ENCODE measurements at regions not wholly inside any gene's neighbourhood (a gene's known extent, or its start where the extent isn't known, plus 50 kb on each side); places are given as distances from the start of the nearest gene placed in this dataset.

- DNase-seq (ENCODE audit: low read depth in 4 of 4, low spot score in 3 of 4) = no peak
These were observed 55.2 kb downstream of the TTC32 start for GRCh38 chr2:19846567-19846966.

DNA sequence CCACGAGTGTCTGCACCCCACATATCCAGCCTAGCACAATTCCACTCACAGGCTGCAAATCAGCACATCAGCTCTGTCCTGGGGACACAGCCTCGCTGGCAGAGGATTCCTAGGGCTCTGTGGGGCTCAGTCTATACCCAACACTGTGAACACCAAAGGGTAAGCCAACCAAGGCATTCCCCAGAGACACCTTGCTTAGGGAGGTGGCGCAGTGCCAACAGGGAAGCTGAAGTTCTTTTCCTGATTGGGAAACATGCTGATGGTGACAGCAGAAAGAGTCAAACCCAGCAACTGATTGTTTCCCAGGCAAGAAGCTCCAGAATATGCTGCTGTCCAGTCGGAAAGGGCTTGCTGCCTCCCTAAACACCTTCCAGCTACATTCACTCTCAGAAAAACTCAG is 55.8 kb downstream of the TTC32 start:
- DNase-seq (ENCODE audit: low read depth in 4 of 4, low spot score in 3 of 4) = no peak

DNA sequence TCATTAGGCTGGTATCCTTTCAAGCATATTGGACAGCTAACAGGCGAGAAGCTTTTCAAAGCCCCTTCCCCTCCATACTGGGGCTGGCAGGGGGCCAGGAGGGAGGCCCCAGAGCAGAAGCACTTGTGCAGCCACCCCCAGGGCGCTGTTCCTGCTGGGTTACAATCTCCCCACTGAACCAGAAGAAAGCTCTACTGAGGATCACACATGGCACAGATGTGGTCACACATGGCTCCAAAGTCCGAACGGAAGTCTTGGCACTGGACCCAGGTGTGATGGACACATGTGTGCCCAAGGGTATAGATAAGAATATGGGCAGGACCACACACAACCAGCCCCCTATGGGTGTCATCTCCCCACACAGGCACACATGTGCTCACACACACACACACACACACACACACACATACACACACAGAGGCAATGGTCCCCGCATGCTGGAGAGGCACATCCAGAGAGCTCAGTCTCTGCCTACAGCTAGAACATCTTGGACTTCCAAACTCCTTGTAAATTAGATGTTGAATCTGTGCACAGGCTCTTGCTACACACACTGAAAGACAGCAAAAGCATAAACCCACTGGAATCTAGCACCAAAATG is 56.4 kb downstream of the TTC32 start:
- no peak for DNase-seq (ENCODE audit: low read depth in 4 of 4, low spot score in 3 of 4)

DNA sequence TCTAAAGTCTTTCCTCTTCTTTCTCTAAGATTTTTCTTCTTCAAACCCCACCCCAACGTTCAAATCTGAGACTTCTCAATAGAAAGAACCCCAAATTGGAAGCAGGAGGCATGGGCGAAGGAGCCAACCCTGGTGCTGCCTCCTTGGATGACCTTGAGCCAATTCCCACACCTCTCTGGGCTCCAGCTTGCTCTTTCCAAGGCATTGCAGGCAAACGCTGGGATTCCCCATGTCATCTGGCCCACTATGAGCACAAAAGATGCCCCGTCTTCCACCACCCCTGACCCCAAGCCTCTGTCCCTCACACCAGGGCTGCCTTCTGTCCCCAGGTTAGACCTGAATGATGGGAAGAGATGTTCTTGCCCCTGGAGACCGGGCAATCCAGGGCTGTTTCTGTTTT is 57.0 kb downstream of the TTC32 start:
- DNase-seq (ENCODE audit: low read depth in 4 of 4, low spot score in 3 of 4) = no peak

DNA sequence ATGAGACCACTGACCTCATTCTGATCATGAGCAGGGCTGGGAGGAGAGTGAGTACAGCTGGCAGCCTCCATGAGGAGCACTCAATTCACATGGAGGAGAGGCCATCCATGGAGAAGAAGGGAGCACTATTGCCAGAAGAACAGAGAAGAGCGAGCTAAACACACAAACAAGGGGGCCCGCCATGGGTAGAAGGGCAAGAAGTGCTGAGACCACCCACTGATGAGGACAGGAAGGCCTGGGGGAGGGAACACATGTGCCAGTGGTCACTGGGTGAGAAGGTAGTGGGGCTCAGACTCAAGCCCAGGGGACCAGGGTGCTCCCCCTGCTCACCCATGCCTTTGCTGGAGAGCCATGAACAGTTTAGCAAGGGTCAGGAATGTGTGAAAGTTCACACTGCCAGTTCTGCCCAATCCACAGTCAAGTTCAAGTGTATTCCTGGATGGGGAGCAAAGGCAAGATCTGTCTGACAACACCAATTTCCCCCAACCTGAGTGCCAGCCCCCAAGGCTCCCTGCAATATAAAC is 57.7 kb downstream of the TTC32 start:
- DNase-seq (ENCODE audit: low read depth in 4 of 4, low spot score in 3 of 4) = no peak

DNA sequence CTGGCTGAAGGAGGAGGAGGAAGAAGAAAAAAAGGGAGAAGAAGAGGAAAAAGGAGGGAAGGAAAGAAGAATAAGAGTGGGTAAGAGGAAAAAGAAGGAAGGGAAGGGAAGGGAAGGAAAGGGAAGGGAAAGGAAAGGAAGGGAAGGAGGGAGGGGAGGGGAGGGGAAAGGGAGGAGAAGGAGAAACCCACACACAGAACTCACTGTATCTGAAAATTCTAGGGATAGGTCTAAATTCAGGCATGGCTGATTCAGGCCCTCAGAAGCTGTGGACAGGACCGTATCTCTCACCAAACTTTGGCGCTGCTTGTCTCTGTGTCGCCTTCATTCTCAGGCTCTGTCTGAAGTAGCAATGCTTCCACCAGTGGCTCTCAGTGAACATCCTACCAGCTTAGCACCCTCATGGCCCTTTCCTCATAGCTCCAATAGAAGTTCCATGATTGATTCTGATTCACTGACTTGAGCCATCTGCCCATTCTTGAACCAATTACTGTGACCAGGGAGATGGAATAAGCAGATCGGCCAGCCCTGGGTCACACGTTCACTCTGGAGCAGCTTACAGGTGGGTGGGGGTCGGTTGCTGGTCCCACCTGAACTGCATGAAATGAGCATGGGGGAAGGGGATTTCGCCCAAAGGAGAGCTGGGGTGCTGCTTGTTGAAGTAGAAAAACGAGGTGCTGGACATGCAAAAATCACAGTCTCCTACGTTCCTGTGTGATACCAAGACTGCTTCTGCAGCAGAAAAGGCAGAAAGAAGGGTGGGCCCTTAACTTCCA is 59.7 kb downstream of the TTC32 start:
- no peak for DNase-seq (ENCODE audit: low read depth in 4 of 4, low spot score in 3 of 4)

DNA sequence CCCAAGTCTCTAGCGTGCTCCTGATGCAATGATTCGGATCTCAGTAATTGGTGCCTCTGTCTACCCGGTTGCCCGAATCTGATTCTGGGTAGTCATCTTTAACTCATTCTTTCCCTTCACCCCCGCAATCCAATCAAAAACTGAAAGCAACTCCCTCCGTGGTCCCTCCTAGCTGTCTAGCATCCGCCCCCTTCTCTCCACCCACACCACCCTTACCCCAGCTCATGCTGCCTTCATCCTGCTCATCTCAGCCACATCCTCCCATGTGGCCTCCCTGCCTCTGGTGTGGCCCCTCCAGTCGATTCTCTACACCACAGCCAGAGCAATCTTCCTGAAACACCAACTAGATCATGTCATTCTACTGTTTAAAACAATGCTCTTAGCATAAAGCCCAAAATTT is 62.3 kb downstream of the TTC32 start:
- no peak for DNase-seq (ENCODE audit: low read depth in 4 of 4, low spot score in 3 of 4)

- DNase-seq (ENCODE audit: low read depth in 4 of 4, low spot score in 3 of 4) = no peak
These were observed 63.2 kb downstream of the TTC32 start for GRCh38 chr2:19838616-19839015.

GRCh38 chr2:19837235-19837766 is 64.5 kb downstream of the TTC32 start:
- DNase-seq (ENCODE audit: low read depth in 4 of 4, low spot score in 3 of 4) = no peak

GRCh38 chr2:19835781-19836281 is 66.0 kb downstream of the TTC32 start:
- no peak for DNase-seq (ENCODE audit: low read depth in 4 of 4, low spot score in 3 of 4)

GRCh38 chr2:19833978-19834377 is 67.8 kb downstream of the TTC32 start:
- no peak for DNase-seq (ENCODE audit: low read depth in 4 of 4, low spot score in 3 of 4)

DNA sequence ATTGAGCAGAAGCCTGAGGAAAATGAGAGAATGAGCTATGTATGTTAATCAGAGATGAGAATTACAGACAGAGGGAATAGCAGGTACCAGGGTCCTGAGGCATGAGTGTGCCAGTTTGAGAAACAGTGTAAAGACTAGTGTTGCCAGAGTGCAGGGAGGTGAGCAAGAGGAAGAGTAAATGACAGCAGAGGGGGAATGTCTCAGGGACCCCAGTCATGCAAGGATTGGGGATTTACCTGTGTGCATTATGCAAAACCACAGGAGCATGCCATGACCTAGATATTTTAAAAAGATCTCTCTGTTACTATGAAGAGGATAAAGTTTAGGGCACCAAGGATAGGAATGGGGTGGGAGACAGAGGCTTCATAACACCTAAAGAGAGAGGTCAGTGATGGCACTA is 72.1 kb downstream of the TTC32 start:
- DNase-seq (ENCODE audit: low read depth in 4 of 4, low spot score in 3 of 4) = no peak

GRCh38 chr2:19826874-19827273 is 74.9 kb downstream of the TTC32 start:
- no peak for DNase-seq (ENCODE audit: low read depth in 4 of 4, low spot score in 3 of 4)

DNA sequence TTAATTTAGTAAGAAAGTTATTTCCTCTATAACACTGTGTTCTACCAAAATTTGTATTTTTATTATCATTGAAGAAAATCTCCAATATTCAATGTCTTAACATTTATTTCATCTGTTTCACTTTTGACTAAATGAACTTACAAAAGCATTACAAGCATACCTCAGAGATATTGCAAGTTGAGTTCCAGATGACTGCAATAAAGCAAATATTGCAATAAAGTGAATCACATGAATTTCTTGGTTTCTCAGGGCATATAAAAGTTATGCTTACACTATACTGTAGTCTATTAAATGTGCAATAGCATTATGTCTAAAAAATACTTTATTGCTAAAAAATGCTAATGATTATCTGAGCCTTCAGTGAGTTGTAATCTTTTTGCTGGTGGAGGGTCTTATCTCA is 78.3 kb downstream of the TTC32 start:
- no peak for DNase-seq (ENCODE audit: low read depth in 4 of 4, low spot score in 3 of 4)

DNA sequence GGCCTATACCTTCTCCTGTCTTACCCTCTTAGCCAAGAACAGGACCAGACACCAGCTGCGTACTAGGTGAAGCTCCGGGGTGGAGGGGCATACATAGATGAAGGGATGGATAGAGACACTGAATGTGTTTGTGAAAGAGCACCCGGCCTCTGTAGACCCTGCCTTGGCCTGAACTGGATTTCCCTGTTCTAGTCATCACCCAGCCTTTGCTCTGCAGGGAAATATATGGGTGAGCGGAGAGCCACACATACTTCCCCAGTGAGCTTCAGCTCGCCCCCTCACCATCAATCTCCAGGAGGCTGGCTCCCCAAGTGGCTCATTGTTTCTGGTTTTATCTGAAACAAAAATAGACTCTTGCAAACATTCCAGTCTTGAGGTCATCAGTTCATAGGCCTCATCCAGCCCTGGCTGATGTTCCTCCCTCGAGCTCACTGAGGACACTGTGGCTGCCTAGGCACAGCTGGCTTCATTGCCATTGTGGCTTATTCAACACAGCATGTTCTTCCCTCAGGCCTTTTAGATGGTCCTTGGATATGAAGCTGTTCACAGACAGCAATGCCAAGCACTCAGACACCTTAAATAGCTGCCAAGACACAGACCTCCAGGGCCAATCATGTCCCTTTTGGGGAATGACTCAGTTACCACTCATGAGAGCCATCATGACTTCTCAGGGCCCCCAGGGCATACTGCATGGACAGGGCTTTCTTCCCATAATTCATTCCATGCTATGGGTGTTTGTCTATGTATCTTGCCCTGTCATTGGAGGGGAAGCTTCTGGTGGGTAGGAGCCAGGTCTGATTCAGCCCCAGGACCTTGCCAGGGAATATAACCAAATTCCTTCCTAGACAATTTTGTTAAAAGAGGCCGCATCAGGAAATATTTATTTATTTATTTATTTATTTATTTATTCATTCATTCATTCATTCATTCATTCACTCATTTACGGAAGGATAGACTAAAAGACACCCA is 82.4 kb downstream of the TTC32 start:
- DNase-seq (ENCODE audit: low read depth in 4 of 4, low spot score in 3 of 4) = no peak

GRCh38 chr2:19818543-19818942 is 83.2 kb downstream of the TTC32 start:
- no peak for DNase-seq (ENCODE audit: low read depth in 4 of 4, low spot score in 3 of 4)

- no peak for DNase-seq (ENCODE audit: low read depth in 4 of 4, low spot score in 3 of 4)
These were observed 83.7 kb downstream of the TTC32 start for GRCh38 chr2:19818039-19818438.

DNA sequence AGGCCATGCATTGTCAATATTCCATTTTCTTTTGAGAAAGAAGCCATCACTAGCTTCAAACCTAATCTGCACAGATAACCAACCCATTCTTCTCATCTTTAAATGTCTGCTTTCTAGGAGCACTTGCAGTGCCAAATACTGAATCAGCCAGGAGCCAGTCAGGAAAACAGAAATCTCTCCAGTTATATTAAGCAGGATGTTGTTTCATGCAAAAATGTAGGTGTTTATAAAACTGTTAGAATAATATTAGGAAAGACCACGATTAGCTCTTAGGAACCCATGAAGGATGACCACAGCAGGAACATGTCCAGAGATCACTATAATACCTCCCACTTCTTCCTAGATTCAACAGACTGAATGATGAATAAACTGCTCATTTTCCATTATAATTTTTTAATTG is 86.0 kb downstream of the TTC32 start:
- no peak for DNase-seq (ENCODE audit: low read depth in 4 of 4, low spot score in 3 of 4)

- no peak for DNase-seq (ENCODE audit: low read depth in 4 of 4, low spot score in 3 of 4)
These were observed 89.6 kb downstream of the TTC32 start for GRCh38 chr2:19812166-19812565.

DNA sequence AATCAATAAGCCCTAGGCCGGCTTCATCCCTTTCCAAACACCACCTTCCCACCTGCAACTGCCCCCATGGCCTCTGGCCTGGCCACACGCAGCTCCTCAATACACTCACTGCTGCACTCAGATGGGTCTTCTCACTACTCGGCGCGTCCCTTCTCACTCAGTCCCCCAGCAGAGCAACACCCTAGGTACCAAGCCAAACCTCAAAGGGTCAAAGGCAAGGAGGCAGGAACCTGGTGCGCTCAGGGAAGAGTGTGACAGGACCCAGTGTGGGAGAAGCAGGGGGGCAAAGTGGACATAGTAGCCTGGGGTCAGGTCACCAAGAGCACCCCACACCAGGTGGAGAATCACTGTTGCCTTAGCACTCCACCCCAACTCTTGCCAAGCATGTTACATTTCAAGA is 90.6 kb downstream of the TTC32 start:
- no peak for DNase-seq (ENCODE audit: low read depth in 4 of 4, low spot score in 3 of 4)

DNA sequence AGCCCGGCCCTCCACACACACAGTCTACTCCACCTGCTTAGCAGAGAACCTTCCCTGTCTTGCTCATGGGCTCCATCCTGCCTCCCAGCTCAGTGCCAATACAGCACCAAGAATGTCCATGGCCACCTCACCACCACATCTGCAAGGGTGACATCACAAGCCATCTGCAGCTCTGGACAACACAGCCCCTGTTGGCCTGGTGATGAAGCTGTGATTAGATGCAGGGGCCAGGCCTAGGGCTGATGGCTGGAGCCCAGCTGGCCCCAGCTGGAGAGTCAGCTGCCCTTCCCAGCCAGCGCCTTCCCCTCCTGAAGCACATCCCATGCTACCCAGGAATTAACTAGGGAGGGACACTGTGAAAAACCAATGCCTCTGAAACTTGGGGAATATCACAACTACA is 91.1 kb downstream of the TTC32 start:
- DNase-seq (ENCODE audit: low read depth in 4 of 4, low spot score in 3 of 4) = no peak

Measured in left renal pelvis (tissue), 4 donors.